ENCODE measurements at regions not wholly inside any gene's neighbourhood (a gene's known extent, or its start where the extent isn't known, plus 50 kb on each side); places are given as distances from the start of the nearest gene placed in this dataset.

GRCh38 chr15:97755726-97756125 lies 204.8 kb upstream of the ARRDC4 start:
- TF ChIP-seq POLR2A (IDR thresholded peaks at IDR 0.05) (no peak), CTCF (IDR thresholded peaks at IDR 0.05) (no peak)

All from tibial nerve (tissue), 3 donors.